ENCODE measurements at regions not wholly inside any gene's neighbourhood (a gene's known extent, or its start where the extent isn't known, plus 50 kb on each side); places are given as distances from the start of the nearest gene placed in this dataset.

DNA sequence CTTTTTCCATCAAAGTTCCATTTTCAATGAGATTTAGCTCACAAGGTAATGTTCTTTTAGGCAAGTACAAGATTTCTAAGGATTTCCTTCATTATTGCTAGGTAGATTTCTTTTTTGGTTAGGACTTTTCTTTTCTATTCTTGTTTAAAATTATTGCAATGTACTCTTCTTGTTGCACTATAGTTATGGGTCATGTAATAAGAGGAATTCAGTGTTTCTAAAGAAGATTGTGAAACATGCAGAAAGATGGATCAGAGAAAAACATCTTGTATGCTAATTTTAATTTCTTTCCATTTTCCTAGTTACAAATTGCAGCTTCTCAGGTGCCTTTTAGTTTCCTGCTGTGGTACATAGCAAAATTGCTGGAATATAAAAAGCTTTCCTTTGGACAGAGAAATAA, 56.1 kb downstream of the BTG1 start:
- no peak for DNase-seq

- DNase-seq, result no peak
These were observed 56.8 kb downstream of the BTG1 start for GRCh38 chr12:92088805-92089204.

- DNase-seq, result no peak
These were observed 60.0 kb downstream of the BTG1 start for GRCh38 chr12:92085736-92086040.

DNA sequence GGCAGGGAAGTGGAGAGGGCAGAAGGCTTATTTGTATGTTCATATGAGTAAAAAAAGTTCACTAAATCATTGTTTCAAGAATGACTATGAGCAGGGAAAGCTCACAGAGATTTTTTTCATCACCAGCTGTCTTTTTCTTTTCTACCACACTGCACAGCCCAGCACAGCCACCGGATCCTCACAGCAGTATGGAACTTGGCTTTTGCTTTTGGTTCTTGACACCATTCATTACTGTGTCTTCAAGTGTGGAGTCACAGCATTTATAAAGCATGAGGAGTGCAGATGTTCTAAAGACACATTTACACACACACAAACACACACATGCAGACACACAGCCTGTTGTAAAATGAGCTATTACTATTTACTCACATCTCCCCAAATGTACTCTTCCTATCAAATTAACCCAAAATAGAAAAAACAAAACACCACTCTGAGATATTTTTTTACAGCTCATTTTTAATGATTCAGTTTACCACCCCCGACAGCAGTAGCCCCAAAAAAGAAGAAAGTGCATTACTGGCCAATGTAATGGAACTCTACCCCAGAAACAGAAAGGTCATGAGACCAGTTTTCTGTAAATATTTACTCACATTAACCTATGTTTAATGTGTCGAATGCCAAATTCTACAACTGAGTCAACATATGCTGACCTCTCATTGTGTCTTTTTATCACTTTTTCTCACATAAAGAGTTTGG, 60.5 kb downstream of the BTG1 start:
- DNase-seq, result no peak

- DNase-seq, result no peak
These were observed 64.7 kb downstream of the BTG1 start for GRCh38 chr12:92080911-92081285.

DNA sequence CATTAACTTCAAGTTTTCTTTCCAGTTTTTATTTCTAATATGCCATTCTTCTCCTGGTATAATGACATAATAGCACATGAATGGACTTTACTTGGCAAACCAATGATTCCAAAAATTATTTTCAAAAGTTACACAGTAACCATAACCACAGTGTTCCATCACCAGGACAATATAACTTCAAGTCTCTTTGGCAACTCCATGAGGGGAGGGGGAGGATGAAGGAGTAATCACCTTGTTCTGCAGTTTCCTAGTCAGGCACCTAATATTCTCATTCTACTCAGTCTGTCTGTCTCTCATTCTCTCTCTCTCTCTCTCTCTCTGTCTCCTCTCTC, 66.6 kb downstream of the BTG1 start:
- no peak for DNase-seq

GRCh38 chr12:92078167-92079053, 67.2 kb downstream of the BTG1 start:
- no peak for DNase-seq

DNA sequence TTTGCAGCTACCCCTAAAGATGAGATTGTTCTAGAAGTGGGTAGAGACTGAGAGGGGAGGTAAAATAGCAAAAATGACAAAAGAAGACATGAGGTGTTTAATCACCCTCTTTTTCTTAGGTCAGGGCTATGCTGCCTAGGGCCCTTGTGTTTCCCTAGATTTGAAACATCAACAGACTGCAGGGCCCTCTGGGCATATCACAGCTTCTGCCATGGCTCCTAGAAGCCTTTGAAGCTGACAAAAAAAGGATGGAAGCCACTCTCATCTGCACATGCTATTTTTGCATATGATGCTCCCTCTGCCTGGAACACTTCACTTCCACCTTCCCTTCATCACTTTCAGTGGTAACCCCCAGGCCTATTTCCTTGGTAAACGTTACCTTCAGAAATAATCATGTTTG, 68.1 kb downstream of the BTG1 start:
- DNase-seq, result no peak

DNA sequence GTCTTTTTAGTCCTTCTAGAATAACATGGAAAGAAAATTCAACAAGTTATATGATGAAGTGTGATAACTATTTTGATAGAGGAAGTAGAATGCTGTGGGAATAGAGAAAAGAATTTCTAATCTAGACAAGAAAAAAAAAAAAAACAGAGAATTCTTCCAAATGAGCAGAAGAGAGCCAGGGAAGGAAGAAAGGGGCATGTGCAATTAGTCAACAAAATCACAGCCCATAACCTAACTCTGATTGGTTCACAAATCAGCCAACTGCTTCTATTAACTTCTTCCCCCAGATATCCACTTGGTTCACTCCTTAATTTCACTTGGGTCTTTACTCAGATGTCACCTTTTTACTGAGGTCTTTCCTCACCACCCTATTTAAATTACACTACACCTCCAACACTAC, 69.5 kb downstream of the BTG1 start:
- DNase-seq, result no peak

DNA sequence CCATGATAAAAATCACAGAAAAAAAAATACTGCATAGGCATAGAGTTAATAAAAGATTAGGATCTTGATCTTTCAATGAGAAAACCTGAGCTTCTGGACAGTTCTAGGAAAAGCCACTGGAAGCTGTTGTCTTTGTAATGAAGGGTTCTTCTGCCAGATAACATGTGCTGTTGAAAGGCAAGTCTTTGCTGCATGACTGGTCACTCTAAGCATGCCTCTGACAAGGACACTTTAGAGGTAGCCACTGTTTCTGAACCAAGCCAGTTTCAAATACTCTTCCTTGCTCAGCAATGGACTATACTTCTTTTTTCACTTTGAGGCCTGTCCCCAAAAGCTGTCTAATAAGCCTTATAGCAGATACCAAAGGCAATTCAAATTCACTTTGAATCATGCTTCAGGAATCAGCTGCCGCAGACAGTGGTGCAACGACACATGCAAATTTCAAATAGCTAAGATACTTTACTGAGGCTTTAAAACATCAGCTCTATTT, 70.2 kb downstream of the BTG1 start:
- DNase-seq, result no peak

DNA sequence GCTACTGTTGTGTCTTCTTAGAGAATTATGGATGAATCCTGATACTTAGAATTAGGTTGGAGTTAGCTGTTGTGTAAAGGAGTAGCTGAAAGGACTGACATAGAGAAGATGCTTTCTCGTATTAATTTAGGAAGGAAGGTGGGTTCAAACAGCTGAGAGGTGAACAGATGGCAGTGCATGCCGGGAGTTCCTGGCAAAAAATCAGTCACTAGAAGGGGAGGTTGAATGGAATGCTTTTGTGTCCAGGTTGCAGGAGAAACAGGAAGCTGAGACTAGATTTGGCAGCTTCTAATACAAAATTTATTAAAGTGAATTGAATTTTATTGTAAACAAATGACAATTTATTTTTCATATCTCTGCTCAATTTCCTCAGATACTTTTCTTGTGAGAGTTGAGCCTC, 70.8 kb downstream of the BTG1 start:
- DNase-seq, result no peak

DNA sequence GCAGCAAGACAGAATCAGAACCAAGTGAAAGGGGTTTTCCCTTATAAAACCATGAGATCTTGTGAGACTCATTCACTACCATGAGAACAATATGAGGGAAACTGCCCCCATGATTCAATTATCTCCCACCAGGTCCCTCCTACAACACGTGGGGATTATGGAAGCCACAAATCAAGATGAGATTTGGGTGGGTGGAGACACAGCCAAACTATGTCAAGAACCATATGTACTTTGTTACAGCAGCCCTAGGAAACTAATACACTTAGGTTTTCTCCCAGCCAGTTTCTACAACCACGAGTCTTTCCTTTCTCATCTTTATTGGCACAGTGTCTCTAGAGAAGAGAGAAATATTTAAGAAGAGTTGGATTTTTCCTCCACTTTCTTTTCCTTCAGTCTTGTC, 72.6 kb downstream of the BTG1 start:
- no peak for DNase-seq

DNA sequence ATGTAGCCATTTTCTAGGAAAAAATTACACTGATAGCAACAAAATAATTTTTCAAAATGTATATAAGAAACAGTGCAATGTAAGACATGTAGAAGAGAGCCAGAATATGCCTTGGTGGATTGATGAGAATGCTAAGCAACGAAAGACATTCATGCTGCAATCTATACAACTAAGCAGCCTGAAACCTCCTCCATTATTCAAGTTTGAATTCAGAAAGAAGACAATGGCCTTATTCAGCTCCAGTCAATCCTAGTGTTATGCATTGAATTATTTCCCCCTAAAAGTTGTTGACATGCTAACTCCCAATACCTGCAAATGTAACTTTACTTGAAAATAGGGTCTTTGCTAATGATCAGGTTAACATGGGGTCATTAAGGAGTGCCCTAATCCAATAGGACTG, 73.5 kb downstream of the BTG1 start:
- DNase-seq, result no peak

GRCh38 chr12:92070864-92071445, 74.7 kb downstream of the BTG1 start:
- no peak for DNase-seq

DNA sequence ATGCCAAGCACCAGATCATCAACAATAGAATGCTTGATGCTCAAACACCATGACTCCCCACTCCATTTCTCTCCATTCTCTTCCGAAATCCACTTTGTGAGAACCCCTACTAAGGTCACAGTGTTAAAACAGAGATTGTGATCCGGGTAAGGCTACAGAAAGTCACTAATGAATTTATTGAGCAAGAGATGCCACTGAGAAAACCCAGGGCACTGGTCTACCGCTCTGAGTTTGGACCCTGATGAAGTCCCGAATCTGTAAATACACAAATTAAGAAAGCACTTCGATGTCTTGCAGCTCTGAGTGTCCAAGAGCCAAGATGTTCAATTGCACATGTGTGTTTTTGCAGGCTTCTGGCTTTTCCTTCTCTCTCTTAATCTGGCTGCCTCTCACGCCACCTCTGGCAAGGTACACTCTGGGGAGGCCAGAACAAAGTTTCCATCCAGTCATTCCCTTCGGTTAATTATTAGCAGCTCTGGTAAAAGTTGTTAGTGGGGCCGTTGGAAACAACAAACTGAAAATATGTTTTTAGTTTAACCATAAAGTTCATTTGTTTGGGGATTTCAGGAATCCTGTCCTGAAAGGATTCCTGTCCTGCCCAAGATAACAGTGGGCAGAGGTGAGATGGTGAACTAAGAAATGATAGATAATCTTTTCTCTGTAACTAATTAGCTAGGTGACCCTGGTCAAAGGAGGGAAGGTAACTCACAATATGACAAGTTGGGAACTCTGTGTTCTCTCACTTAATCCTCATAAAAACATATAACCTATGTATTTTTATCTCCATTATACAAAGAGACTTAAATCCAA, 75.4 kb downstream of the BTG1 start:
- no peak for DNase-seq

GRCh38 chr12:92068459-92068858, 77.2 kb downstream of the BTG1 start:
- DNase-seq, result no peak

GRCh38 chr12:92065639-92066038, 80.0 kb downstream of the BTG1 start:
- no peak for DNase-seq

DNA sequence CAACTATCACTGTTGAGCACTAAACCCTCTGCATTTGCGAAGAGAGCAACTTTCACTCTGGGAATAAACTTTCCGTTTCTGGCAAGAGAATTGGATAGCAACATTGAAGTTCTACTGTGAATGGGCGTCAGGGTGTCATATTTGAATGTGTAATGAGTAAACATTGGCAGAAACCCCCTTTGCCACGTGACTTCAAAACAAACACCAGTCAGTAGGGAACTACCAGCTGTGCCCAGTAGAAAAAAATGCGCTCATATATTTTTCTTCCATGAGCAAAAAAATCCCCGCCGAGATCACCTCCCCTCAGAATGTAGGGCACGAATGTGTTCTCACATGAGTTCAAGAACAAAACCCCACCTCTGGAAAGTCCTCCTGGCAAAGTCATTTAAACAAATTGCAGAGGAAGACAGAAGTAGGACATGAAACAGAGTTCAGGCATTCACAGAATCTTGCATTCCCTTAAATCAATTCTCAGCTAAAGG, 80.6 kb downstream of the BTG1 start:
- DNase-seq, result peak in 32 of 56 donors; percentile 1 to 73 (median 12)

DNA sequence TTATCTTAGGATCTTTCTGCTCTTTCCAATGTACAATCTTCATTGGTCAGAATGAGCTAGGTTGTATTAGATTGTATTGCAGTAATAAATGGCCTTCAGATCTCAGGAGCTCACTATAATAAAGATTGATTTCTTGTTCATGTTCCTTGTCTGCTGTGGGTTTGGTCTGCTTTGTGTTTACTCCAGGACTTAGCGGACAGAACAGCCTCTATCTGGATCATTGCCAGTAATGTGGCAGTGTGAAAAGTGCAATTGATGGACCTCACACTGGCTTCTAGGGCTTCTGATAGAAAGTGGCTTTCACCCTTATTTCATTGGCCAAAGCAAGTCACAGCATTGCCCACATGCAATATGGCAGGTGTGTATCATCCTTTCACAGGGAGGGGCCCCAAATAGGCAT, 81.2 kb downstream of the BTG1 start:
- peak in 4 of 56 donors; percentile 1 to 17 (median 2) for DNase-seq

DNA sequence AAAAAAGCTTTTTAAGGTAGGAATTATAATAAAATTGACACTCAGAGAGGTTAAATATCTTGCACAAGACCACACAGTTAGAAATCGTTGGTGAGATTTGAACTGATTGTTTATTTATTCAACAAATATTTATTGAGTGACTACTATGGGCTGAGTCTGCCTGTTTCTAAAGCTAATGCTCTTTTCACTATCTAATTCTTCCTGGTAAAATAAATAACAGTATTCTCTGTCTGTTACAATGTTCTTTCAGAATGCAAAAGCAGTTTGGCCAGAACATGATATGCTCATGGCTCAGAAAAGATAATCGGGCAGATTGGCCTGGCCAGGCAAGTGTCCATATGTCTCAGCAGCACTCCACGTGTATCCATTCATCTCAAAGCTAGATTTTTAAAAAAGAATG, 82.0 kb downstream of the BTG1 start:
- DNase-seq, result no peak

Data from nucleus accumbens (tissue), 56 donors.